D721Med (cell line): ENCODE measurements at regions not wholly inside any gene's neighbourhood (a gene's known extent, or its start where the extent isn't known, plus 50 kb on each side); places are given as distances from the start of the nearest gene placed in this dataset.

Experiments used
- DNase-seq: peaks from one replicate; pipeline ENCODE4 v3.0.0; 2011; ENCODE audit warnings: low spot score; ENCODE audit not compliant: insufficient read length
- FAIRE-seq: peaks from 2 replicates; lab custom pipeline; 2011; peaks lifted over from hg19 to GRCh38; lab: Jason Lieb, UNC
- CTCF ChIP-seq: IDR thresholded peaks from 2 replicates; pipeline ENCODE4 v1.5.1; 2012; ENCODE audit warnings: mild to moderate bottlenecking, control low read depth; ENCODE audit not compliant: insufficient read depth; ENCODE audit errors: missing control alignments

- DNase-seq = no peak
- FAIRE-seq = no peak
- no peak for TF ChIP-seq CTCF
Measured at GRCh38 chr6:28696167-28696566, 170.5 kb downstream of the GPX5 start.

- no peak for TF ChIP-seq CTCF
- no peak for DNase-seq
- FAIRE-seq = no peak
Measured at GRCh38 chr6:28696682-28697081, 171.0 kb downstream of the GPX5 start.

- TF ChIP-seq CTCF = no peak
- DNase-seq = no peak
- no peak for FAIRE-seq
Measured at GRCh38 chr6:28707387-28708282, 182.0 kb downstream of the GPX5 start.

GRCh38 chr6:28709478-28710349 lies 184.0 kb downstream of the GPX5 start:
- no peak for TF ChIP-seq CTCF
- FAIRE-seq (no peak), DNase-seq (no peak)

GRCh38 chr6:28710466-28711191 lies 184.9 kb downstream of the GPX5 start:
- no peak for TF ChIP-seq CTCF
- DNase-seq (no peak), FAIRE-seq (no peak)

- FAIRE-seq = no peak
- TF ChIP-seq CTCF = no peak
- no peak for DNase-seq
Measured at GRCh38 chr6:28711325-28711724, 185.6 kb downstream of the GPX5 start.
